HG02610 (cell line): ENCODE measurements at regions not wholly inside any gene's neighbourhood (a gene's known extent, or its start where the extent isn't known, plus 50 kb on each side); places are given as distances from the start of the nearest gene placed in this dataset.
"Not testable (repeated sequence)": the region's sequence is repeated elsewhere in the genome, so short reads cannot be mapped to it uniquely, and the experiment has no call there.

Experiments
- ATAC-seq: cut with Tn5 transposase; IDR thresholded peaks from one replicate; pipeline ENCODE4 v1.9.1; 2021; ENCODE audit warnings: mild to moderate bottlenecking, moderate library complexity; ENCODE audit not compliant: unreplicated experiment

DNA sequence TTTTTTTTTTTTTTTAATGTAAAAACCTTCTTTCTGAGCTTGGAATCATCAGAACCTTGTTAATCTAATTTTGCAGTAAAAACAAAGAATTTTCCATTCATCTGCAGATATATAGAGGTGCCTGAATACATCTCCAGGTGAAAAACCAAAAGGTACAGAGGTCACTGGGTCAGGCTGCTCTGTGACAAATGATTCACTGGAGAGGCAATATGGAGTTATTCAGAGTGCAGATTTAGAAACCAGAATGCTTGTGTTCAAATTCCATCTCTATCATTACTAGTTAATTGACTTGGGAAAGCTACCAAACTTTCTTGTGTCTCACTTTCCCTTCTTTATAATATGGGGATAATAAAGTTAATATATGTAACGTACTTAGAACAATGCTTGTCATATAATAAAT is 51.5 kb upstream of the C1orf53 start:
- ATAC-seq: no peak

DNA sequence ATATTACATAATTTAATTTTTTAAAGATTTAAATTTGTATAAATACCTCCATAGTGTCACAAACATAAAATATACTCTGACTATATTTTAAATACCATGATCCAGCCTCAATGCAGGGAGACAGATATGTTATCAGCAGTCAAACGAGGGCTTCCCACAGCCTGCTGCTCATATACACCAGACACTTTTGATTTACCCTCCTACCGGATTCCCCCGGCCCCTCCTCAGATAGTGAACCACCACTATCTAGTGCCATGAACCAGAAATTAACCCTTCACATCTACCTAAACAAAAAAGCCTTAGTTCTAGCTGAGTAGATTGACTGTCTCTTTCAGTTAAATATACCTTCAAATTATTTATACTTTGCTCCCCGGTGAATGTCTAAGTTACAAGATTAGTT is 52.4 kb upstream of the C1orf53 start:
- ATAC-seq: no peak

DNA sequence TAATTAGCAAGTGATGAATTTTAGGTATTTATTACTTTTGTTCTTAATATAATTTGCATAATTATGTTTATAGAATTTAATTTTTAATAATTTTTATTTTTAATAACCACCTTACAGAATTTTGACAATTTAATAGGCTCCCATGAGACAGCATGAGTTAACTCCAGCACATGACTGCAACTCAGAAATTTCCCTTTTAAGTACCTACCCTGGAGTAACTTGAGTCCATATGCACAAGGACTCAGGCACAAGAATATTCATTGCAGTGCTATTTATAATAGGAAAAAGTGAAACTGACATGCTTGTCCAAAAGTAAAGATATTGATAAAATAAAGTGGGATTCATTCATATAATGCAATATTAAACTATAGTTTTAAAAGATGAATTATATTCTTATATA is 54.1 kb upstream of the C1orf53 start:
- ATAC-seq: no peak

DNA sequence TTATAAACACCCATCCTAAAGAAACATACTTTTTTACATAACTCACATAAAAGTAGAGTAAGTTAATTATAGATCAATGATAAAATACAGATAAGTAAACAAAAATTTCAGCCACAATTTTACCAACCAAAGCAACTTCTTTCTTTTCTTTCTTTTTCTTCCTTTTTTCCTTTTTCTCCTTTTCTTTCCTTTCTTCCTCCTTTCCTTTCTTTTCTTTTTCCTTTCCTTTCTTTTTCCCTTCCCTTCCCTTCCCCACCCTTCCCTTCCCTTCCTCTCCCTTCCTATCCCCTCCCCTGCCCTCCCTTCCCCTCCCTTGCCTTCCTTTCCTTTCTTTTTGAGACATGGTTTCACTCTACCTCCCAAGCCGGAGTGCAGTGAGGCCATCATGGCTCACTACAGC is 56.5 kb upstream of the C1orf53 start:
- no peak for ATAC-seq

DNA sequence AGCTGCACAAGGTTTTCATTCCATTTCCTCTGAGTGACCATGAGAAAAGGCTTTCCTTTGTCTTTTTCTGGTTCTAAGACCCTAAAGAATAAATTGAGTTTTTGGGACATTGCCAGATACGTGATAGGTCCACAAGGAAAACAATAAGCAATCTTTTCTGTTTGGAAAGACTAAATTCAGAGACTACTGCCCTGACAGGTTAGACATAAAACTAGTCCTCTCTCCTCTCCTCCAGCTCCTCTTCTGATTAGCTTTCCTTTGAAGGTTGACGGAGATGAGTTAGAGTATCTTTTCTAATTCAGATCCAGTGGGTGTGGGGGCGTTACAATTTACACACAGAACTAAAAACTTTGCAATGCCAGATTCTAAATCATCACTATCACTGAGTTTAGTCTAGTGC is 57.8 kb upstream of the C1orf53 start:
- no peak for ATAC-seq

DNA sequence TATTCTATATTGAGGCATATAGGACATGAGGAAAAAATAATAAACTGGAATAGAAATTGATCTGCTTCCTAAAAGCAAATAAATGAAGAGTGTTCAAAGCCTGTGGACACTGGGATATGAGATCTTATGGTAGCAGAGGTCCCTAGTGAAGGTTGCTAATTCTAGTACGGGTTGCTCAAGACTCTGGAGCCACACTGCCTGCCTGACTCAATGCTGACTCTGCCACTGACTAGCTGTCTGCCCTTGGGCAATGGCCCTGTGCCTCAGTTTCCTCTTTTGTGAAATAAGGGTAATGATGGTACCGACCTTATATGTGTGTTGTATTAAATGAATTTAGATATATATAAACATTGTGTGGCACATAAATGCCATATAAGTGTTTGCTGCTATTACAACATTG is 59.0 kb upstream of the C1orf53 start:
- ATAC-seq: no peak

DNA sequence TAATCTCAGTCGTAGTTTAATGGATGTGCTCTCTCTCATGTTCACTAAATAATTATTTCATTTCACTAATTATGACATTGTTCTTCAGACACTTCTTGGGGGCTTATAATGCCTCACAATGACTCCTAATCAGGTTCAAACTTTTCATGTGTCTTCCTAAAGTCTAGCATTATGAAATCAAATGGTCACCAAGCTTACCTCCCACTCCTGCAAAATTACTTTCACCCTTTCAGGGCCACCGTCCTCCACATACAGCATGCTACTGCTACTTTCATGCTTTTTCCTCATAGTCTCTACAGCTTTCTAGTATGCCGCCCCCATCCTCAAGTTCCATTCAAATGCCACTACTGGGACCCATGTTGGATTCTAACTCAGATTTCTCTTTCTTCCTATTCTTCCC is 59.8 kb upstream of the C1orf53 start:
- no peak for ATAC-seq

DNA sequence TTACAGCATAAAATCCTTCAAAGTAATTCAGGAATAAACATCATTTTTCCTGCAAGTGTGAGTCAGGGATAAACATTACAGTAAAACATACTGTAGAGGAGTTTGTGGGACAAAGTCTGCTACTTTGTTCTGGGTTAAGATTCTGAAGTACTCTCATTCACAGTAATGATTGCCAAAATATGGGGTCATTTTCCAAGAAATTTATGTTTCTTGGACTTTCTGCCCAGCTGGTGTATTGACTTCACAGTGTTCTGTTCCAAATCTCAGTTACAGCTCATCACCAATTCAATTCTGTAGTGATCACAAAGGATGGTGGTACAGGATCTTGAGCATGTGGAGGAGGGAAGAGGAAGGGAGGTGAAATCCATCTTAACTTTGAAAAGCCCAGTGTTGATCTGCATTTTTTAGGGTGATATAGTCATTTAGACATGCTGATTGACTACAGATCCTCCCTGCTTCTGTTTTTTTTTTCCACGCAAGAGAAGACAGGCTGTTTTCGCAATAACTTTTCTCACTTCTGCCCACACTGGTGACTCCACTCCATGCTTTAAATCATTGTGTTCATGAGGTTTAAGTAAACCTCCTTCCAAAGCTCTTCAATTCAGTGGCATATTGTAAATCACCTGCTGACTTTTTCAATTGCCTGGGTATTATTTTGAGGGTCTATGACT is 60.4 kb upstream of the C1orf53 start:
- no peak for ATAC-seq

DNA sequence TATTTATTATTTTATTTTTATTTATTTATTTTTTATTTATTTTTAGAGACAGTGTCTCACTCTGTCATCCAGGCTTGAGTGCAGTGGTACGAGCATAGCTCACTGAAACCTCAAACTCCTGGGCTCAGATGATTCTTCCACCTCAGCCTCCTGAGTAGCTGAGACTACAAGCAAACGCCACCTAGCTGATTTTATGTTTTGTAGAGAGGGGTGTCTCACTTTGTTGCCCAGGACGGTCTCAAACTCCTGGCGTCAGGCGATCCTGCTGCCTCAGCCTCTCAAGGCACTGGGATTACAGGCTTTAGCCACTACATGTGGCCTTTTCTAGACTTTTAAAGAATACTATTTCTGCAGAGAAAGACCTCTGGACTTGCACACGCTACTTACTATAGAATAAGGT is 61.3 kb upstream of the C1orf53 start:
- no peak for ATAC-seq

DNA sequence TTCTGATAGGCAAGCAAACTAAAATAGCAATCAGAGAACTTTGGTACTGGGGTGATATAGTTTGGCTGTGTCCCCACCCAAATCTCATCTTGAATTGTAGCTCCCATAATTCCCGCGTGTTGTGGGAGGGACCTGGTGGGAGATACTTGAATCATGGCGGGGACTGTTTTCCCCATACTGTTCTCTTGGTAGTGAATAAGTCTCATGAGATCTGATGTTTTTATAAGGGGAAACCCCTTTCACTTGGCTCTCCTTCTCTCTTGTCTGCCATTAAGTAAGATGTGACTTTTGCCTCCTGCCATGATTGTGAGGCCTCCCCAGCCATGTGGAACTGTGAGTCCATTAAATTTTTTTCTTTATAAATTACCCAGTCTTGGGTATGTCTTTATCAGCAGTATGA is 62.6 kb upstream of the C1orf53 start:
- ATAC-seq: not testable (repeated sequence)

DNA sequence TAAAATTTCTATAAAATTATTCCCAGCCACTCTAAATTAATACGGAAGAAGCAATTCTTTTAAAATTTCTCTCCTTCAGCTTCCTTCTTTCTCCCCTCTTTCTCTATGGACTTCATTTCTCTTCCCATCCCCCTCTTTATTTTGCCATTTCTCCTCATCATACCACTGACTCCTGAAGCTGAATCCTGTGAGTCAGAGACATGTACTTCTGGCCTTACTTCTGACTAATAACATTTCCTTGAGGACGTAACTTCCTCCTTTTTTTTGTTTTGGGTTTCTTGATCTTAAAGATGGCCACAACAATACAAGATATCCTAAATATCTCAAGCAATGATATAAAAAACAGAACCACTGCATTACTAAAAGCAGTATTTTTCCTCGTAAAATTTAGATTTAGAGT is 63.6 kb upstream of the DENND1B start:
- peak; percentile 75 for ATAC-seq

DNA sequence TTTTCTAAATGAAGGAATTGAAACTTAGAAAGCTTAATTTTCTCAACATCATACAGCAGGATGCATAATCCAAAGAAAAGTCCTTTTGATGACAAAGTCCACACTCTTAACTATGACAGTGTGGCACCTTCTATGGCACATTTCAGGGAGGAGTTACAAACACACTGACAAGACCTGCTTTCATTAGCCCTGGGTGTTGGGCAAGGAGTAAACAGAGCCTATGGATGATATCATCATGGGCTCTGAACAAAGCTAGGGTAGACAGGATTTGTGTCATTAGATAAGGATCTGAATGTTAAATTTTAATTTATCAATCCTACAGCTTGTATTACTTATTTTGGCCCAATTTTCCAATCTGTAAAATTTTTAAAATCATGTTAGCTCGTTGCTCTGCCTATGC is 62.6 kb upstream of the DENND1B start:
- no peak for ATAC-seq

DNA sequence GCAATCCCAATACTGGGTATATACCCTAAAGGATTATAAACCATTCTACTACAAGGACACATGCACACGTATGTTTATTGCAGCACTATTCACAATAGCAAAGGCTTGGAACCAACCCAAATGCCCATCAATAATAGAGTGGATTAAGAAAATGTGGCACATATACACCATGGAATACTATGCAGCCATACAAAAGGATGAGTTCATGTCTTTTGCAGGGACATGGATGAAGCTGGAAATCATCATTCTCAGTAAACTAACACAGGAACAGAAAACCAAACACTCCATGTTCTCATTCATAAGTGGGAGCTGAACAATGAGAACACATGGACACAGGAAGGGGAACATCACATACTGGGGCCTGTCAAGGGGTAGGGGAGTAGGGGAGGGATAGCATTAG is 61.1 kb upstream of the DENND1B start:
- not testable (repeated sequence) for ATAC-seq

DNA sequence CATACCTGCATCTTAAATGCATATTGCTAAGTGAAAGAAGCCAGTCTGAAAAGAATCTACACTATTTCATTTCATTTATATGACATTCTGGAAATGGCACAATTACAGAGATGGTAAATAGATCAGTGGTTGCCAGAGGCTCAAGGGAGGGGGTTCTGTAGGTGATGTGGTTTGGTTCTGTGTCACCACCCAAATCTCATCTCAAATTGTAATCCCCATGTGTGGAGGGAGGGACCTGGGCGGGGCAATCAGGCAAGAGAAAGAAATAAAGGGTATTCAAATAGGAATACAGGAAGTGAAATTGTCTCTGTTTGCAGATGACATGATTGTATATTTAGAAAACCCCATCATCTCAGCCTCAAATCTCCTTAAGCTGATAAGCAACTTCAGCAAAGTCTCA is 53.7 kb upstream of the DENND1B start:
- ATAC-seq: not testable (repeated sequence)

DNA sequence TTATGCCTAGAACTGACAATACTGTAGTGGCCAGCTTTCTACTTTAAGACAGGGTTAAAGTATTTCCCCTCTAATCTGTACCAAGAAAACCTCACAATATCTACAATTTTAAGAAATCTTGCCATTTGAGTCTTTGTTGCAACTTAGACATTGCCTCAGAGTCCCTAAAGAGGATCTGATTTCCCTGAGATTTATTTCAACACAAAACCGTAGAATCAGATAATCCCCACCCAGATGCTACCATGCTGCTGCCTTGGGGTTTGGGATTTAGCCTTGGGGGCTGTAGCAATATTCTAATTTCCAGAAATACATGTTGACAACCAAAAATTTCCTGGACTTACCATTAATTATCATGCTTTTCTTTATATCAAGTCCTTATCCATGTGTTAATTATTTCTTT is 50.3 kb upstream of the DENND1B start:
- no peak for ATAC-seq
